ENCODE measurements at regions not wholly inside any gene's neighbourhood (a gene's known extent, or its start where the extent isn't known, plus 50 kb on each side); places are given as distances from the start of the nearest gene placed in this dataset.

DNA sequence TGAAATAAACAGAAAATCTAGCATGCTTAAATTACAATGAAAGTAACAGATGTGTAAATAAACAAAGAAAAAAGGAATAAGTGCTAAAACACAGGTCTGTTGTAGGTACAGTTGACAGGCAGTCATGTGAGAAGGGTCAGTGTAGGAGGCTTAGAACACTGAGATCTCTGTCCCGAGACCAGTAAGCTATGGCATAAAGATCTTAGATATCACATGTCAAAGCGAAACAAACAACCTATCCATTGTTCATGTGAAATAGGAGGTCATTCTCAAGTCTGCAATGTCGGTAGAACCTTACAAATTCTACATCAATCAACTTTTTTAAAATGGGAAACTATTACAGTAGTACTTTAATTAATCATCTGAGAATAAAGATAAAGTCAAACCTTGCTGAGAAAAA is 428.9 kb upstream of the ADGRL2 start:
- Histone ChIP-seq H3K27ac (no peak overlapping the region), H3K36me3 (no peaks in the 10 kb centered on the region), H3K9me3 (no peaks in the 10 kb centered on the region), H3K4me3 (no peak overlapping the region), H3K4me1 (no peaks in the 10 kb centered on the region), H3K27me3 (no peaks in the 10 kb centered on the region)
- TF ChIP-seq, protein P1, sequence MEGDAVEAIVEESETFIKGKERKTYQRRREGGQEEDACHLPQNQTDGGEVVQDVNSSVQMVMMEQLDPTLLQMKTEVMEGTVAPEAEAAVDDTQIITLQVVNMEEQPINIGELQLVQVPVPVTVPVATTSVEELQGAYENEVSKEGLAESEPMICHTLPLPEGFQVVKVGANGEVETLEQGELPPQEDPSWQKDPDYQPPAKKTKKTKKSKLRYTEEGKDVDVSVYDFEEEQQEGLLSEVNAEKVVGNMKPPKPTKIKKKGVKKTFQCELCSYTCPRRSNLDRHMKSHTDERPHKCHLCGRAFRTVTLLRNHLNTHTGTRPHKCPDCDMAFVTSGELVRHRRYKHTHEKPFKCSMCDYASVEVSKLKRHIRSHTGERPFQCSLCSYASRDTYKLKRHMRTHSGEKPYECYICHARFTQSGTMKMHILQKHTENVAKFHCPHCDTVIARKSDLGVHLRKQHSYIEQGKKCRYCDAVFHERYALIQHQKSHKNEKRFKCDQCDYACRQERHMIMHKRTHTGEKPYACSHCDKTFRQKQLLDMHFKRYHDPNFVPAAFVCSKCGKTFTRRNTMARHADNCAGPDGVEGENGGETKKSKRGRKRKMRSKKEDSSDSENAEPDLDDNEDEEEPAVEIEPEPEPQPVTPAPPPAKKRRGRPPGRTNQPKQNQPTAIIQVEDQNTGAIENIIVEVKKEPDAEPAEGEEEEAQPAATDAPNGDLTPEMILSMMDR (IDR thresholded peaks at IDR 0.05), result no peak
- ATAC-seq (no peak), DNase-seq (no peak)
- intact Hi-C loops (cut with DNase I), result no loop called here

DNA sequence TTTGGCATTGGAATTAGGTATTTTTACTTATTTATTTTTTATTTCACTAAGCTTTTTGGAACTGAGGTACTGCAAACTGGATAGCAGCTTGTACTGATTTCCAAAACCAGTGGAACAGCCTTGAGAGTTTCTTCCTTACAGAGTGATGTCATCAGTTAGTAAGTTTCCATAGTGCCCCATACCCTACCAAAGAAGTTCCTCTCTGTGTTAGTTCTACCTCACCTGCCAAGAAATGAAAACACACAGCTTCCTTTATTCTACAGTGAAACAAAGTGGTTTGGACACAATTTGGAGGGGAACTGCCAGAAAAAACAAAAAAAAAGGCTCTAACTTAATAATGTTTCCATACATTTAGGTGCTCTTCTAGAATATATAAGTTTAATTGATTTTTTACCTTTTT is 430.9 kb upstream of the ADGRL2 start:
- no peaks in the 10 kb centered on the region for H3K4me1 ChIP-seq
- H3K4me3 ChIP-seq, result no peak overlapping the region
- no peaks in the 10 kb centered on the region for H3K9me3 ChIP-seq
- intact Hi-C loops (cut with DNase I), result no loop called here
- DNase-seq (no peak), ATAC-seq (no peak)
- H3K27me3 ChIP-seq, result no peaks in the 10 kb centered on the region
- H3K36me3 ChIP-seq, result no peaks in the 10 kb centered on the region
- TF ChIP-seq, protein P1 (IDR thresholded peaks at IDR 0.05), result no peak
- no peak overlapping the region for H3K27ac ChIP-seq

DNA sequence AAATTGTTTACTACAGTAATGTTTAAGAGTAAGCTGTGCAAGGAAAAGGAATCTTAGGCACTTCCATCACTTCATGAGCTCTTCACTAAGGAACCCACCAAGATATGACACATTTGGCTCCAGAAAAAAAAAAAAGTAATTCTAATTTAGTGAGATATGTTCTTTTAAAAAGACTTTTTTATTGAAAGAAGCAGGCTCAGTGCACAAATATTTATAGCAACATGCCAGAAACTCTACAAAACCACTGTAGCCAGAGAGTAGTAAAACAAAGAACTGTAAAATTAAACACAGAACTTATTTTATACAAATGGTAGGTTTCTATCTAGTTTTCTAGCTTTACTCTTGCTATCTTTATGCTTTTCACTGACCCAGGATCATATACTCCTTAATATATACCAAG is 434.6 kb upstream of the ADGRL2 start:
- no peak for DNase-seq
- Histone ChIP-seq H3K4me1 (no peaks in the 10 kb centered on the region), H3K36me3 (no peaks in the 10 kb centered on the region), H3K4me3 (no peak overlapping the region), H3K27me3 (no peaks in the 10 kb centered on the region), H3K27ac (no peak overlapping the region), H3K9me3 (no peaks in the 10 kb centered on the region)
- TF ChIP-seq, protein P1 (IDR thresholded peaks at IDR 0.05), result no peak
- intact Hi-C loops (cut with DNase I), result no loop called here
- ATAC-seq, result no peak

DNA sequence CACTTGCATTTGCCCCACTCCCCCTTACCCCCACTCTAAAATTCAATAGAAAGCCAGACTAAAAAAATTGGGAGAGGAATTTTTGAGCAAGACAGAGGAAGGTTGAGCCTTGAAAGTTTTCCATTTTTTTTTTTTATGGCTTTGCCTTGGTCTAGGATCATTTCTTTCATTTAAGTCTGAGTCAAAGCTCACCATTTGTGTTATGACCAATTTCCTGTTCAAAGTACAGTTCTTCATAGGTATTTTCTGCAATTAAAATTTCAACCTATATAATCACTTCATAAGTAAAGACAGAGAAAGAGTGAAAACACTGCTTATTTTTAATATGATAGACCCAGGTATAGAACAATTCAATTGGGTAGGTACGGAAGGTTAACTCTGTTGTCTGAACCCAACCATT is 436.6 kb upstream of the ADGRL2 start:
- TF ChIP-seq, protein P1 (IDR thresholded peaks at IDR 0.05), result no peak
- Histone ChIP-seq H3K4me1 (no peaks in the 10 kb centered on the region), H3K36me3 (no peaks in the 10 kb centered on the region), H3K9me3 (no peaks in the 10 kb centered on the region), H3K4me3 (no peak overlapping the region), H3K27ac (no peak overlapping the region), H3K27me3 (no peaks in the 10 kb centered on the region)
- ATAC-seq, result no peak
- intact Hi-C loops (cut with DNase I), result no loop called here
- no peak for DNase-seq

DNA sequence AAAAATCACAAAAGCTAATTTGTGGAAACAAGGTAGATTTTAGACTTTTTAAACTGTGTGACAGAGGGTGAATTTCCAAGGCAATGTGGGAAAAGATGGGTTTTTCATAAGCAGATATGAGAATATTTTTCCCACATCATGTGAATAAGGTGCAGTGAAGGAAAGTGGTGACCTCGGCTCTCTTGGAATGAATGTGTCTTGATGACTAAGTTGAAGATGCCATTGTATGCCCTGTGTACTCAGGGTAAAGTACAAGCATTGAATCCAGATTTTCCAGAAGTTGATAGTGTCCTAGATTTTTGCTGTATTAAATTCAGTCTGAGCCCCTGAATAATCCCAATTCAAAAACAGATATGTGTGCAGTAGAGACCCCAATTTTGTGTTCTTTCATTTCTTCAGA is 442.6 kb upstream of the ADGRL2 start:
- H3K4me3 ChIP-seq, result no peak overlapping the region
- no peak for DNase-seq
- H3K27ac ChIP-seq, result no peak overlapping the region
- H3K27me3 ChIP-seq, result no peaks in the 10 kb centered on the region
- H3K4me1 ChIP-seq, result no peaks in the 10 kb centered on the region
- intact Hi-C loops (cut with DNase I), result no loop called here
- no peaks in the 10 kb centered on the region for H3K9me3 ChIP-seq
- ATAC-seq, result no peak
- TF ChIP-seq, protein P1 (IDR thresholded peaks at IDR 0.05), result no peak
- no peaks in the 10 kb centered on the region for H3K36me3 ChIP-seq

DNA sequence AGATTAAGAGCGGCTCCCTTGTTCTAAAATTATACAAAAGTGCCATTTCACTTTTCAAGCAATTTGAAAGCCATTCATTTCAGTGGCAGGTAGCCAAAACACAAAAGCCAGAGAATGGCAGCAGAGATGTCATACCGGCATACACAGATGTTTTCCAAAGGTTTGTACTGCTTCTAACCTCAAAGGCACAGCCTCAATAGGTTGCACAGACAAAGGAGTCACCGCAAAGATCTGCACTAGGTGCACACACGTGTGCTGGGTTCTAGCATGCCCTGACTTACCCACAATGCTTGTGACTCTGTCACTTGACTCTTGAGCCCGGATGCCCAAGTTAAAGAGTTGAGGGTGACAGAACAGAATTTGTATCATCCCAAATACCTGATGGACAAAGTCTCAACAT is 448.9 kb upstream of the ADGRL2 start:
- TF ChIP-seq, protein P1 (IDR thresholded peaks at IDR 0.05), result no peak

More for the DNA sequence above, 448.9 kb upstream of the ADGRL2 start:
- intact Hi-C loops (cut with DNase I), result no loop called here
- no peak for ATAC-seq
- H3K9me3 ChIP-seq, result no peaks in the 10 kb centered on the region
- H3K27ac ChIP-seq, result no peak overlapping the region
- DNase-seq, result no peak
- H3K4me1 ChIP-seq, result no peaks in the 10 kb centered on the region
- no peaks in the 10 kb centered on the region for H3K27me3 ChIP-seq
- H3K4me3 ChIP-seq, result no peak overlapping the region
- no peaks in the 10 kb centered on the region for H3K36me3 ChIP-seq
